ENCODE measurements at regions not wholly inside any gene's neighbourhood (a gene's known extent, or its start where the extent isn't known, plus 50 kb on each side); places are given as distances from the start of the nearest gene placed in this dataset.

DNA sequence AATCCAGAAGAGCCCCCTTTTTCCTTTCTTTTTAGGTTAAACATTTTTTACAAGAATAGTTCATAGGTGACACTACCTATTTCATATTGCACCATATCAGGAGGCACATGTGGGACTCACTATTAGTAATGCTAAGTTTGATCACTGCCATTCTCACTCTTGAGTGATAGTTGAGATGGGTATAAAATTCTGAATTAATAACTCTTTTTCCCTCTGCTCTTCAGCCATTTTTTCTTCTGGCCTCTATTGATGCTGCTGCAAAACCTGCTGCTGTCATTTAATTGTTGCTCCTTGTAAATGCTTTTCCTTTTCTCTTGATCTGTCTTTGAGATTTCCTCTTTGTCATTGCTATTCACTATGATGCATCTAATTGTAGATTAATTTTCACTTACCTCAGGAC, 482.0 kb downstream of the MID1IP1 start:
- no peak for TF ChIP-seq RAD21 (IDR thresholded peaks at IDR 0.05)
- Histone ChIP-seq H3K36me3 (ENCODE audit: control insufficient read depth in 4 of 4, insufficient read depth in 3 of 4, low read depth in 1 of 4, low read length in 3 of 4) (no peaks in the 10 kb centered on the region), H3K27me3 (ENCODE audit: control insufficient read depth in 4 of 4, insufficient read depth in 4 of 4, low read length in 3 of 4) (no peaks in the 10 kb centered on the region), H3K9me3 (ENCODE audit: control insufficient read depth in 4 of 4, low read length in 3 of 4) (peaks cover 0 to 18% (median 4%) of the 10 kb centered on the region in 4 donors), H3K4me1 (ENCODE audit: control insufficient read depth in 4 of 4, insufficient read depth in 4 of 4, low read length in 3 of 4) (no peaks in the 10 kb centered on the region), H3K4me3 (ENCODE audit: low read depth in 1 of 3, low read length in 3 of 3) (no peak overlapping the region), H3K27ac (ENCODE audit: low read depth in 1 of 2, low read length in 2 of 2) (no peak overlapping the region), H3K9ac (ENCODE audit: low read depth in 1 of 2, low read length in 2 of 2) (no peak overlapping the region)
- no peak for DNase-seq (ENCODE audit: low spot score)

DNA sequence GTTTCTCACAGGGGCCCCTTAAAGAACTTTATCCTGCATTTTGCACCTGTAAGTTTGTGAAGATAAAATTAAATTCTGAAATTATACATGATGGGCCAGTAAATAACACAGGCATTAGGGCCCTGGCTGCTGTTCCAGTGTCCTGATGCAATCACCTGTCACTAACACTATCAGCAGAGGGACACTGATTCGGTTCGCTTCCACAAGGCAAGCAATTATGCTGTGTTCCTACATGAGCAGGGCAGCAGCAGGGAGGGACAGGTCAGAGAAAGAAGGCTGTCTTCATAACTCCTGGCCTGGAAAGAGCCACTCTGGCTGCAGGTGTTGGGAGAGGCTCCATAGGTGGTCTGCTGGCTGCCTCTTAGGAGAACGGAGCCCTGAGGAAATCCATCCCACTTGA, 487.3 kb downstream of the MID1IP1 start:
- 95% methylated on average over 3 of the region's 3 CpGs for WGBS
- Histone ChIP-seq H3K27me3 (ENCODE audit: control insufficient read depth in 4 of 4, insufficient read depth in 4 of 4, low read length in 3 of 4) (no peaks in the 10 kb centered on the region), H3K4me3 (ENCODE audit: low read depth in 1 of 3, low read length in 3 of 3) (no peak overlapping the region), H3K27ac (ENCODE audit: low read depth in 1 of 2, low read length in 2 of 2) (no peak overlapping the region), H3K4me1 (ENCODE audit: control insufficient read depth in 4 of 4, insufficient read depth in 4 of 4, low read length in 3 of 4) (no peaks in the 10 kb centered on the region), H3K36me3 (ENCODE audit: control insufficient read depth in 4 of 4, insufficient read depth in 3 of 4, low read depth in 1 of 4, low read length in 3 of 4) (no peaks in the 10 kb centered on the region), H3K9ac (ENCODE audit: low read depth in 1 of 2, low read length in 2 of 2) (no peak overlapping the region), H3K9me3 (ENCODE audit: control insufficient read depth in 4 of 4, low read length in 3 of 4) (peaks cover 0 to 7% (median 1%) of the 10 kb centered on the region in 4 donors)
- TF ChIP-seq, protein P1, sequence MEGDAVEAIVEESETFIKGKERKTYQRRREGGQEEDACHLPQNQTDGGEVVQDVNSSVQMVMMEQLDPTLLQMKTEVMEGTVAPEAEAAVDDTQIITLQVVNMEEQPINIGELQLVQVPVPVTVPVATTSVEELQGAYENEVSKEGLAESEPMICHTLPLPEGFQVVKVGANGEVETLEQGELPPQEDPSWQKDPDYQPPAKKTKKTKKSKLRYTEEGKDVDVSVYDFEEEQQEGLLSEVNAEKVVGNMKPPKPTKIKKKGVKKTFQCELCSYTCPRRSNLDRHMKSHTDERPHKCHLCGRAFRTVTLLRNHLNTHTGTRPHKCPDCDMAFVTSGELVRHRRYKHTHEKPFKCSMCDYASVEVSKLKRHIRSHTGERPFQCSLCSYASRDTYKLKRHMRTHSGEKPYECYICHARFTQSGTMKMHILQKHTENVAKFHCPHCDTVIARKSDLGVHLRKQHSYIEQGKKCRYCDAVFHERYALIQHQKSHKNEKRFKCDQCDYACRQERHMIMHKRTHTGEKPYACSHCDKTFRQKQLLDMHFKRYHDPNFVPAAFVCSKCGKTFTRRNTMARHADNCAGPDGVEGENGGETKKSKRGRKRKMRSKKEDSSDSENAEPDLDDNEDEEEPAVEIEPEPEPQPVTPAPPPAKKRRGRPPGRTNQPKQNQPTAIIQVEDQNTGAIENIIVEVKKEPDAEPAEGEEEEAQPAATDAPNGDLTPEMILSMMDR (IDR thresholded peaks at IDR 0.05; ENCODE audit: low read depth, low read length, missing input control) = no peak
- TF ChIP-seq, protein P2, sequence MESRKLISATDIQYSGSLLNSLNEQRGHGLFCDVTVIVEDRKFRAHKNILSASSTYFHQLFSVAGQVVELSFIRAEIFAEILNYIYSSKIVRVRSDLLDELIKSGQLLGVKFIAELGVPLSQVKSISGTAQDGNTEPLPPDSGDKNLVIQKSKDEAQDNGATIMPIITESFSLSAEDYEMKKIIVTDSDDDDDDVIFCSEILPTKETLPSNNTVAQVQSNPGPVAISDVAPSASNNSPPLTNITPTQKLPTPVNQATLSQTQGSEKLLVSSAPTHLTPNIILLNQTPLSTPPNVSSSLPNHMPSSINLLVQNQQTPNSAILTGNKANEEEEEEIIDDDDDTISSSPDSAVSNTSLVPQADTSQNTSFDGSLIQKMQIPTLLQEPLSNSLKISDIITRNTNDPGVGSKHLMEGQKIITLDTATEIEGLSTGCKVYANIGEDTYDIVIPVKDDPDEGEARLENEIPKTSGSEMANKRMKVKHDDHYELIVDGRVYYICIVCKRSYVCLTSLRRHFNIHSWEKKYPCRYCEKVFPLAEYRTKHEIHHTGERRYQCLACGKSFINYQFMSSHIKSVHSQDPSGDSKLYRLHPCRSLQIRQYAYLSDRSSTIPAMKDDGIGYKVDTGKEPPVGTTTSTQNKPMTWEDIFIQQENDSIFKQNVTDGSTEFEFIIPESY (IDR thresholded peaks at IDR 0.05) = no peak
- TF ChIP-seq HNF4G (IDR thresholded peaks at IDR 0.05) (no peak), JUND (IDR thresholded peaks at IDR 0.05) (no peak), RAD21 (IDR thresholded peaks at IDR 0.05) (no peak), TAF1 (conservative IDR thresholded peaks at IDR 0.05) (no peak), RXRA (IDR thresholded peaks at IDR 0.05) (no peak), YY1 (IDR thresholded peaks at IDR 0.05) (no peak), HNF4A (conservative IDR thresholded peaks at IDR 0.05) (no peak), SP1 (IDR thresholded peaks at IDR 0.05) (no peak), NR2F2 (IDR thresholded peaks at IDR 0.05) (no peak), FOXA2 (IDR thresholded peaks at IDR 0.05) (no peak), EGR1 (IDR thresholded peaks at IDR 0.05; ENCODE audit: low read depth in 2 of 2) (no peak), GABPA (IDR thresholded peaks at IDR 0.05 in 1 of 2, conservative IDR thresholded peaks at IDR 0.05 in 1 of 2) (no peak)
- TF ChIP-seq, protein P3, sequence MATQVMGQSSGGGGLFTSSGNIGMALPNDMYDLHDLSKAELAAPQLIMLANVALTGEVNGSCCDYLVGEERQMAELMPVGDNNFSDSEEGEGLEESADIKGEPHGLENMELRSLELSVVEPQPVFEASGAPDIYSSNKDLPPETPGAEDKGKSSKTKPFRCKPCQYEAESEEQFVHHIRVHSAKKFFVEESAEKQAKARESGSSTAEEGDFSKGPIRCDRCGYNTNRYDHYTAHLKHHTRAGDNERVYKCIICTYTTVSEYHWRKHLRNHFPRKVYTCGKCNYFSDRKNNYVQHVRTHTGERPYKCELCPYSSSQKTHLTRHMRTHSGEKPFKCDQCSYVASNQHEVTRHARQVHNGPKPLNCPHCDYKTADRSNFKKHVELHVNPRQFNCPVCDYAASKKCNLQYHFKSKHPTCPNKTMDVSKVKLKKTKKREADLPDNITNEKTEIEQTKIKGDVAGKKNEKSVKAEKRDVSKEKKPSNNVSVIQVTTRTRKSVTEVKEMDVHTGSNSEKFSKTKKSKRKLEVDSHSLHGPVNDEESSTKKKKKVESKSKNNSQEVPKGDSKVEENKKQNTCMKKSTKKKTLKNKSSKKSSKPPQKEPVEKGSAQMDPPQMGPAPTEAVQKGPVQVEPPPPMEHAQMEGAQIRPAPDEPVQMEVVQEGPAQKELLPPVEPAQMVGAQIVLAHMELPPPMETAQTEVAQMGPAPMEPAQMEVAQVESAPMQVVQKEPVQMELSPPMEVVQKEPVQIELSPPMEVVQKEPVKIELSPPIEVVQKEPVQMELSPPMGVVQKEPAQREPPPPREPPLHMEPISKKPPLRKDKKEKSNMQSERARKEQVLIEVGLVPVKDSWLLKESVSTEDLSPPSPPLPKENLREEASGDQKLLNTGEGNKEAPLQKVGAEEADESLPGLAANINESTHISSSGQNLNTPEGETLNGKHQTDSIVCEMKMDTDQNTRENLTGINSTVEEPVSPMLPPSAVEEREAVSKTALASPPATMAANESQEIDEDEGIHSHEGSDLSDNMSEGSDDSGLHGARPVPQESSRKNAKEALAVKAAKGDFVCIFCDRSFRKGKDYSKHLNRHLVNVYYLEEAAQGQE (IDR thresholded peaks at IDR 0.05) = no peak
- TF ChIP-seq, protein P4, sequence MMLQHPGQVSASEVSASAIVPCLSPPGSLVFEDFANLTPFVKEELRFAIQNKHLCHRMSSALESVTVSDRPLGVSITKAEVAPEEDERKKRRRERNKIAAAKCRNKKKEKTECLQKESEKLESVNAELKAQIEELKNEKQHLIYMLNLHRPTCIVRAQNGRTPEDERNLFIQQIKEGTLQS (IDR thresholded peaks at IDR 0.05) = no peak
- TF ChIP-seq, protein P5, sequence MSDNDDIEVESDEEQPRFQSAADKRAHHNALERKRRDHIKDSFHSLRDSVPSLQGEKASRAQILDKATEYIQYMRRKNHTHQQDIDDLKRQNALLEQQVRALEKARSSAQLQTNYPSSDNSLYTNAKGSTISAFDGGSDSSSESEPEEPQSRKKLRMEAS (IDR thresholded peaks at IDR 0.05) = no peak
- DNase-seq (ENCODE audit: low spot score) = no peak
